ENCODE measurements at regions not wholly inside any gene's neighbourhood (a gene's known extent, or its start where the extent isn't known, plus 50 kb on each side); places are given as distances from the start of the nearest gene placed in this dataset.

- ChIA-PET CTCF (no interaction called here), POLR2A (no interaction called here)
- DNase-seq: no peak
- Mint-ChIP-seq H3K4me3 (no peak overlapping the region), H3K36me3 (no peaks in the 10 kb centered on the region), H3K27ac (no peak overlapping the region), H3K4me1 (ENCODE audit: low read depth) (no peaks in the 10 kb centered on the region), H3K9me3 (no peaks in the 10 kb centered on the region), H3K27me3 (peaks cover 20% of the 10 kb centered on the region)
- intact Hi-C loops (cut with micrococcal nuclease): no loop called here
These were observed 62.1 kb upstream of the SMIM21 start for GRCh38 chr18:75489493-75490190.

- peaks cover 31% of the 10 kb centered on the region for H3K27me3 Mint-ChIP-seq
- CTCF ChIA-PET: interaction anchor here (0.7 kb wide), 1 partner anchor 1459 kb away, joined by 3 read pairs; no protein-coding TSS in a partner anchor
These were observed 56.2 kb upstream of the SMIM21 start for GRCh38 chr18:75483662-75484061.

GRCh38 chr18:75482880-75483279, 55.4 kb upstream of the SMIM21 start:
- H3K4me1 Mint-ChIP-seq (ENCODE audit: low read depth): peaks cover 2% of the 10 kb centered on the region
- DNase-seq: no peak
- POLR2A ChIA-PET: no interaction called here
- H3K36me3 Mint-ChIP-seq: no peaks in the 10 kb centered on the region
- CTCF ChIA-PET: interaction anchor here (0.7 kb wide), 1 partner anchor 1458 kb away, joined by 3 read pairs; no protein-coding TSS in a partner anchor
- H3K9me3 Mint-ChIP-seq: no peaks in the 10 kb centered on the region
- H3K4me3 Mint-ChIP-seq: no peak overlapping the region
- H3K27ac Mint-ChIP-seq: no peak overlapping the region
- intact Hi-C loops (cut with micrococcal nuclease): no loop called here
- H3K27me3 Mint-ChIP-seq: peaks cover 29% of the 10 kb centered on the region

More at GRCh38 chr18:75483662-75484061, 56.2 kb upstream of the SMIM21 start:
- Mint-ChIP-seq H3K9me3 (no peaks in the 10 kb centered on the region), H3K36me3 (no peaks in the 10 kb centered on the region), H3K4me1 (ENCODE audit: low read depth) (peaks cover 2% of the 10 kb centered on the region), H3K4me3 (no peak overlapping the region), H3K27ac (no peak overlapping the region)
- no peak for DNase-seq
- POLR2A ChIA-PET: no interaction called here
- intact Hi-C loops (cut with micrococcal nuclease): no loop called here

- no peaks in the 10 kb centered on the region for H3K36me3 Mint-ChIP-seq
These were observed 53.0 kb upstream of the SMIM21 start for GRCh38 chr18:75480487-75480886.

GRCh38 chr18:75478996-75479880, 51.7 kb upstream of the SMIM21 start:
- Mint-ChIP-seq H3K27me3 (peaks cover 15% of the 10 kb centered on the region), H3K9me3 (no peaks in the 10 kb centered on the region), H3K4me1 (ENCODE audit: low read depth) (peaks cover 2% of the 10 kb centered on the region), H3K4me3 (no peak overlapping the region), H3K36me3 (no peaks in the 10 kb centered on the region), H3K27ac (no peak overlapping the region)
- DNase-seq: no peak
- ChIA-PET POLR2A (no interaction called here), CTCF (interaction anchor here (0.6 to 2.2 kb wide), 13 partner anchors 8 to 857 kb away, joined by 3 to 7 read pairs (median 4); no protein-coding TSS in a partner anchor)
- intact Hi-C loops (cut with micrococcal nuclease): loop anchor here (1.0 to 2.0 kb wide), 3 partner anchors 582 to 870 kb away; no protein-coding TSS in a partner anchor

More at GRCh38 chr18:75480487-75480886, 53.0 kb upstream of the SMIM21 start:
- H3K4me3 Mint-ChIP-seq: no peak overlapping the region
- intact Hi-C loops (cut with micrococcal nuclease): no loop called here
- ChIA-PET CTCF (interaction anchor here (1.5 to 2.2 kb wide), 2 partner anchors 20 to 583 kb away, joined by 4 to 7 read pairs; no protein-coding TSS in a partner anchor), POLR2A (no interaction called here)
- H3K27ac Mint-ChIP-seq: no peak overlapping the region
- peaks cover 17% of the 10 kb centered on the region for H3K27me3 Mint-ChIP-seq
- peaks cover 2% of the 10 kb centered on the region for H3K4me1 Mint-ChIP-seq (ENCODE audit: low read depth)
- no peak for DNase-seq
- H3K9me3 Mint-ChIP-seq: no peaks in the 10 kb centered on the region

- no peaks in the 10 kb centered on the region for H3K9me3 Mint-ChIP-seq
- peaks cover 2% of the 10 kb centered on the region for H3K4me1 Mint-ChIP-seq (ENCODE audit: low read depth)
- H3K27ac Mint-ChIP-seq: no peak overlapping the region
- intact Hi-C loops (cut with micrococcal nuclease): loop anchor here (2.0 kb wide), 2 partner anchors 581 to 871 kb away; no protein-coding TSS in a partner anchor
- CTCF ChIA-PET: interaction anchor here (0.8 to 2.2 kb wide), 5 partner anchors 18 to 826 kb away, joined by 3 to 7 read pairs (median 6); no protein-coding TSS in a partner anchor
- peaks cover 7% of the 10 kb centered on the region for H3K27me3 Mint-ChIP-seq
- no peaks in the 10 kb centered on the region for H3K36me3 Mint-ChIP-seq
- no peak overlapping the region for H3K4me3 Mint-ChIP-seq
- POLR2A ChIA-PET: no interaction called here
- no peak for DNase-seq
These were observed 50.4 kb upstream of the SMIM21 start for GRCh38 chr18:75477900-75478299.
